ENCODE measurements at regions not wholly inside any gene's neighbourhood (a gene's known extent, or its start where the extent isn't known, plus 50 kb on each side); places are given as distances from the start of the nearest gene placed in this dataset.

DNA sequence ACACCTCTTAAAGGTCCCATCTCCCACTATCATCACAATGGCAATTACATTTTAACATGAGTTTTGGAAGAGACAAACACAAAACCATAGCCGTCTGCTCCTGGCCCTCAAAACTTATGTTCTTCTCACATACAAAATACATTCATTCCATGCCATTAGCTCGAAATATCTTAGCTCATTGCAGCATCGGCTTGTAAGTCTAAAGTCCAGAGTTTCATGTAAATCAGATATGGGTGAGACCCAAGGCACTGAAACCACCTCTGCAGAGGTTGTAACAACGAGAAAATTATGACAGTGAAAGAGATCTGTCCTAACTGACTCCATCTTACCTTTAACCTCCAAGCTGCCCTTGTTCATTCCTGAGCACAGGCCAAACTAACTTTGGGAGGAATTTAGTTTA, 635.0 kb upstream of the SPRY2 start (continued):
- TF ChIP-seq ETS1 (IDR thresholded peaks at IDR 0.05) = no peak
- no peak for TF ChIP-seq EZH2 (IDR thresholded peaks at IDR 0.05; ENCODE audit: low read depth, unreplicated experiment)

GRCh38 chr13:80973721-80974120, 632.8 kb upstream of the SPRY2 start:
- Mint-ChIP-seq H3K4me1 (no peaks in the 10 kb centered on the region), H3K4me3 (no peak overlapping the region), H3K27me3 (ENCODE audit: insufficient read depth, low read depth, poor library complexity) (no peaks in the 10 kb centered on the region), H3K27ac (no peak overlapping the region), H3K36me3 (ENCODE audit: low read depth) (no peaks in the 10 kb centered on the region), H3K9me3 (no peaks in the 10 kb centered on the region; the same call in 2 of the 3 replicates)
- H3K4me3 ChIP-seq = no peak overlapping the region
- H3K27me3 ChIP-seq (ENCODE audit: insufficient read depth) = no peaks in the 10 kb centered on the region
- H3F3A ChIP-seq (replicated peaks; ENCODE audit: low read depth) = no peaks in the 10 kb centered on the region
- no peak for DNase-seq (ENCODE audit: low spot score)
- no peak for ATAC-seq
- H3K4me1 ChIP-seq (ENCODE audit: insufficient read depth) = no peaks in the 10 kb centered on the region
- no peaks in the 10 kb centered on the region for H3K9me2 ChIP-seq (ENCODE audit: insufficient read depth)
- H3K36me3 ChIP-seq (ENCODE audit: insufficient read depth) = no peaks in the 10 kb centered on the region
- TF ChIP-seq EZH2phosphoT487 (IDR thresholded peaks at IDR 0.05; ENCODE audit: unreplicated experiment) (no peak), REST (IDR thresholded peaks at IDR 0.05; ENCODE audit: unreplicated experiment) (no peak), EZH2 (IDR thresholded peaks at IDR 0.05; ENCODE audit: low read depth, unreplicated experiment) (no peak), NANOG (IDR thresholded peaks at IDR 0.05; ENCODE audit: borderline replicate concordance) (no peak), JUNB (IDR thresholded peaks at IDR 0.05; ENCODE audit: unreplicated experiment) (no peak), POLR2AphosphoS5 (IDR thresholded peaks at IDR 0.05; ENCODE audit: low read depth) (no peak), ZNF331 (CRISPR knock-in tag; IDR thresholded peaks at IDR 0.05; ENCODE audit: low read depth) (no peak), CREB1 (CRISPR knock-in tag; IDR thresholded peaks at IDR 0.05; ENCODE audit: low read depth) (no peak)
- TF ChIP-seq, protein P1, sequence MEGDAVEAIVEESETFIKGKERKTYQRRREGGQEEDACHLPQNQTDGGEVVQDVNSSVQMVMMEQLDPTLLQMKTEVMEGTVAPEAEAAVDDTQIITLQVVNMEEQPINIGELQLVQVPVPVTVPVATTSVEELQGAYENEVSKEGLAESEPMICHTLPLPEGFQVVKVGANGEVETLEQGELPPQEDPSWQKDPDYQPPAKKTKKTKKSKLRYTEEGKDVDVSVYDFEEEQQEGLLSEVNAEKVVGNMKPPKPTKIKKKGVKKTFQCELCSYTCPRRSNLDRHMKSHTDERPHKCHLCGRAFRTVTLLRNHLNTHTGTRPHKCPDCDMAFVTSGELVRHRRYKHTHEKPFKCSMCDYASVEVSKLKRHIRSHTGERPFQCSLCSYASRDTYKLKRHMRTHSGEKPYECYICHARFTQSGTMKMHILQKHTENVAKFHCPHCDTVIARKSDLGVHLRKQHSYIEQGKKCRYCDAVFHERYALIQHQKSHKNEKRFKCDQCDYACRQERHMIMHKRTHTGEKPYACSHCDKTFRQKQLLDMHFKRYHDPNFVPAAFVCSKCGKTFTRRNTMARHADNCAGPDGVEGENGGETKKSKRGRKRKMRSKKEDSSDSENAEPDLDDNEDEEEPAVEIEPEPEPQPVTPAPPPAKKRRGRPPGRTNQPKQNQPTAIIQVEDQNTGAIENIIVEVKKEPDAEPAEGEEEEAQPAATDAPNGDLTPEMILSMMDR (conservative IDR thresholded peaks at IDR 0.05; ENCODE audit: low read depth in 2 of 2) = no peak
- no peak overlapping the region for H2AFZ ChIP-seq
- no peaks in the 10 kb centered on the region for H3K79me2 ChIP-seq (replicated peaks; ENCODE audit: insufficient read depth)
- no peaks in the 10 kb centered on the region for H4K20me1 ChIP-seq (replicated peaks; ENCODE audit: insufficient read depth)
- H3K4me2 ChIP-seq = no peak overlapping the region
- no peak overlapping the region for H3K27ac ChIP-seq (ENCODE audit: low read depth)
